ENCODE measurements at regions not wholly inside any gene's neighbourhood (a gene's known extent, or its start where the extent isn't known, plus 50 kb on each side); places are given as distances from the start of the nearest gene placed in this dataset.

DNA sequence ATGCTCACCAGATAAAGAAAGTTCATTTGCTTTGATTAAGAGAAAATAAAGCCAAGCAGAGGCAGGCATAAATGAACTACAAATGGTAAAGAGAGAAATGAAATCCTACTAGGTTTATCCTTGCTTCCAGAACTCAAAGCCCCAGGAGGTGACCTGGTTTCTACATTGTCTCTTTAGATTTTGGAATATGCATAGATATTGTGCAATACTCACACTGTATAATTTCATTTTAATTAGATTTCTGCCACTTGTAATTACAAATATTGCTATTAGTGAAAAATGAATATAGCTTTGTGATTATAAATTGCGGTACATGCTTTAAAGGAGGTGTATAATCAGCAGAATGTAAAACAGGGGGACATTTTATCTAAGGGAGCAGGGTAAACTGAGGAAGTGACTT, 76.9 kb upstream of the NRXN1 start:
- Histone ChIP-seq H3K27me3 (no peaks in the 10 kb centered on the region), H3K4me3 (no peak overlapping the region), H3K27ac (no peak overlapping the region), H3K36me3 (no peaks in the 10 kb centered on the region), H3K9me3 (no peaks in the 10 kb centered on the region), H3K4me1 (no peaks in the 10 kb centered on the region)
- TF ChIP-seq POLR2AphosphoS5 (IDR thresholded peaks at IDR 0.05) (no peak), POLR2A (IDR thresholded peaks at IDR 0.05) (no peak), EP300 (IDR thresholded peaks at IDR 0.05) (no peak)
- TF ChIP-seq, protein P1, sequence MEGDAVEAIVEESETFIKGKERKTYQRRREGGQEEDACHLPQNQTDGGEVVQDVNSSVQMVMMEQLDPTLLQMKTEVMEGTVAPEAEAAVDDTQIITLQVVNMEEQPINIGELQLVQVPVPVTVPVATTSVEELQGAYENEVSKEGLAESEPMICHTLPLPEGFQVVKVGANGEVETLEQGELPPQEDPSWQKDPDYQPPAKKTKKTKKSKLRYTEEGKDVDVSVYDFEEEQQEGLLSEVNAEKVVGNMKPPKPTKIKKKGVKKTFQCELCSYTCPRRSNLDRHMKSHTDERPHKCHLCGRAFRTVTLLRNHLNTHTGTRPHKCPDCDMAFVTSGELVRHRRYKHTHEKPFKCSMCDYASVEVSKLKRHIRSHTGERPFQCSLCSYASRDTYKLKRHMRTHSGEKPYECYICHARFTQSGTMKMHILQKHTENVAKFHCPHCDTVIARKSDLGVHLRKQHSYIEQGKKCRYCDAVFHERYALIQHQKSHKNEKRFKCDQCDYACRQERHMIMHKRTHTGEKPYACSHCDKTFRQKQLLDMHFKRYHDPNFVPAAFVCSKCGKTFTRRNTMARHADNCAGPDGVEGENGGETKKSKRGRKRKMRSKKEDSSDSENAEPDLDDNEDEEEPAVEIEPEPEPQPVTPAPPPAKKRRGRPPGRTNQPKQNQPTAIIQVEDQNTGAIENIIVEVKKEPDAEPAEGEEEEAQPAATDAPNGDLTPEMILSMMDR (IDR thresholded peaks at IDR 0.05), result no peak
- intact Hi-C loops (cut with DNase I), result no loop called here
- 96 to 98% methylated on average over 1 of the region's 1 CpG for WGBS, 2 donors
- no peak for DNase-seq

DNA sequence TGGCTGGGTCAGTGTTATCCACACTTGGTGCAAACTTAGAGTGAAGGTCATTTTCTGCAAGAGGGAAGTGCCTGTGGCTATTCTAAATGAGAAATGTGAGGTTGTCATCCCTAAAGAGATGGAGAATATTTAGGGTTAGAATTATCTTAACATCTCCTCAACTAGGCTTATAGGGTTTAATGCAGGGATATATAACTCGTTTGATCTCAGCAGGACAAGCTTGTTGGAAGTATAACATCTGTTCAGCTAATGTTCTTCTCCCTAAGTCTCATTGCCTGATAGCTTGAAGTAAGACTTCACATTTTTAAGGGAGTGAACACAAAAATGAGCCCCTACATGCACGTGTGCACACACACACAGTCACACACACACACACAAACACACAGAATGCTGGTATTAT, 75.9 kb upstream of the NRXN1 start:
- Histone ChIP-seq H3K4me3 (no peak overlapping the region), H3K27me3 (no peaks in the 10 kb centered on the region), H3K36me3 (no peaks in the 10 kb centered on the region), H3K9me3 (no peaks in the 10 kb centered on the region), H3K4me1 (no peaks in the 10 kb centered on the region), H3K27ac (no peak overlapping the region)
- DNase-seq, result no peak
- intact Hi-C loops (cut with DNase I), result no loop called here
- TF ChIP-seq POLR2AphosphoS5 (IDR thresholded peaks at IDR 0.05) (no peak), POLR2A (IDR thresholded peaks at IDR 0.05) (no peak), EP300 (IDR thresholded peaks at IDR 0.05) (no peak)
- TF ChIP-seq, protein P1 (IDR thresholded peaks at IDR 0.05), result no peak
- WGBS, 2 donors, result 38 to 66% methylated on average over 2 of the region's 2 CpGs

DNA sequence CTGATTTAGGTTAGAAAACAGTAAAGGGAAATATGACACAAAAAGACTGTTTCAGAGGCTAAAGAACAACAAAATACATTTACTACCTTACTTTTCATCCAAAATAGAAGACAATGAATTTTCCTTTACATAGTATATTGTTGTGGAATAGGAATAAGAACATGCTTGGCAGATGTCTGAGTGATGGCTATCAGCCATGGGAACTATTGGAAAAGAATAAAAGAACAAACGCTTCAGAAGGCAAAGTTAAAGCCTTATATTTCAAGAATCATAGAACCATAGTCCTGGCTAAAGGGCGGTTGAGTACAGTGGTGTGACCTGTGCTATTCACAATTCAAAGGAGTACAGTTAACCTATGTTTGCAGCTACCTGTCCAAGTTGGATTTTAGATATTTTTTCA, 73.9 kb upstream of the NRXN1 start:
- intact Hi-C loops (cut with DNase I), result no loop called here
- Histone ChIP-seq H3K4me3 (no peak overlapping the region), H3K27me3 (no peaks in the 10 kb centered on the region), H3K27ac (no peak overlapping the region), H3K36me3 (no peaks in the 10 kb centered on the region), H3K4me1 (no peaks in the 10 kb centered on the region), H3K9me3 (no peaks in the 10 kb centered on the region)
- TF ChIP-seq POLR2A (IDR thresholded peaks at IDR 0.05) (no peak), EP300 (IDR thresholded peaks at IDR 0.05) (no peak), POLR2AphosphoS5 (IDR thresholded peaks at IDR 0.05) (no peak)
- TF ChIP-seq, protein P1 (IDR thresholded peaks at IDR 0.05), result no peak
- WGBS, 2 donors, result 84 to 89% methylated on average over 2 of the region's 2 CpGs
- no peak for DNase-seq

DNA sequence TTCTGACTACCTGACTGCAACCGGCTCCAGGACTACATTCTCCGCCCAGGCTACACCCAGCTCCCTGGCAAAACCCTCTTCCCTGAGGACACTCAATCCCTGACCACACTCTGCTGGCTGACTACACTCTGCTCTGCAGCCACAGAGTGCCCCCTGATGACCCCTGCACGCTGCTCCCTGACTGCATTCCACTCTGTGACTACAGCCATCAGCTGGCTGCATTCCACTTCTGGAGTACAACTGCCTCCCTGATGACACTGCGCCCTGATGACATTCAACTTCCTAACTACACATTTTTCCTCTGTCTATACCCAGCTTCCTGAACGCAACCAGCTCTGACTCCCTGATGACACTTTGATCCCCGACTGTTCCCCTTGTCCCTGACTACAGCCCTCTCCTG, 71.3 kb upstream of the NRXN1 start:
- Histone ChIP-seq H3K27me3 (no peaks in the 10 kb centered on the region), H3K27ac (no peak overlapping the region), H3K4me3 (no peak overlapping the region), H3K9me3 (no peaks in the 10 kb centered on the region), H3K36me3 (no peaks in the 10 kb centered on the region), H3K4me1 (no peaks in the 10 kb centered on the region)
- intact Hi-C loops (cut with DNase I), result no loop called here
- 13 to 33% methylated on average over 6 of the region's 6 CpGs for WGBS, 2 donors
- DNase-seq, result peak; percentile 59
- TF ChIP-seq, protein P1 (IDR thresholded peaks at IDR 0.05), result no peak
- TF ChIP-seq POLR2AphosphoS5 (IDR thresholded peaks at IDR 0.05) (no peak), EP300 (IDR thresholded peaks at IDR 0.05) (no peak), POLR2A (IDR thresholded peaks at IDR 0.05) (no peak)

DNA sequence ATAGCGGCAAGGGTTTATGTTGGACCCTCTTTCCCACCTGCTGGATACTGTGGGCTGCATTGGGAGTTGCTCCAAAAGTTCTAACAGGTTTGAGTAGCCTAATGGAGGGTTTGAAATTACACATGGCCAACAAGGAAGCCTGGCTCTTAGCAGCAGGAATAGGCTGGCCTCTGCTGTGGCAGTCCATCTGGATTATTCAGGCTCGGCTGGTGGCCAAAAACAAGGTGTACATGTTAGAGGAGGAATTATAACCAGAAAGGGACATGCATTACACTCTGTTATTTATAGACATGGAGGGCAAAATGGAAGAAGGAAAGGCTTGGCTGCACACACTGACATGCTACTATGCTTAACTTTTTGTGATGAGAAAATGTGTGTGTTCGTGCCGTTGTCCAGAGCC, 61.1 kb upstream of the NRXN1 start:
- 80 to 87% methylated on average over 4 of the region's 4 CpGs for WGBS, 2 donors
- Histone ChIP-seq H3K27ac (no peak overlapping the region), H3K4me1 (no peaks in the 10 kb centered on the region), H3K36me3 (no peaks in the 10 kb centered on the region), H3K9me3 (no peaks in the 10 kb centered on the region), H3K27me3 (no peaks in the 10 kb centered on the region), H3K4me3 (no peak overlapping the region)
- TF ChIP-seq EP300 (IDR thresholded peaks at IDR 0.05) (no peak), POLR2A (IDR thresholded peaks at IDR 0.05) (no peak), POLR2AphosphoS5 (IDR thresholded peaks at IDR 0.05) (no peak)
- TF ChIP-seq, protein P1 (IDR thresholded peaks at IDR 0.05), result no peak
- DNase-seq, result no peak
- intact Hi-C loops (cut with DNase I), result no loop called here

All from sigmoid colon (tissue), 6 donors.